Erythroblast (primary cell): ENCODE measurements at regions not wholly inside any gene's neighbourhood (a gene's known extent, or its start where the extent isn't known, plus 50 kb on each side); places are given as distances from the start of the nearest gene placed in this dataset.

Experiments used
- GATA1 ChIP-seq: IDR thresholded peaks from 2 replicates; pipeline ENCODE4 v1.6.1; 2011; ENCODE audit warnings: low read depth, mild to moderate bottlenecking, control low read depth, low read length, moderate library complexity
- POLR2A ChIP-seq: IDR thresholded peaks from 2 replicates; pipeline ENCODE4 v1.6.1; 2011; ENCODE audit warnings: mild to moderate bottlenecking, low read length

GRCh38 chr3:38968403-38968802 is 83.3 kb downstream of the SCN11A start:
- TF ChIP-seq POLR2A (no peak), GATA1 (no peak)
